H1 (cell line): ENCODE measurements at regions not wholly inside any gene's neighbourhood (a gene's known extent, or its start where the extent isn't known, plus 50 kb on each side); places are given as distances from the start of the nearest gene placed in this dataset.

Experiments
- CHD2 ChIP-seq: IDR thresholded peaks from 2 replicates; pipeline ENCODE4 v1.6.1; 2012; ENCODE audit warnings: low read length, improper control_type of control experiment
- KDM4A ChIP-seq: IDR thresholded peaks from one replicate; pipeline ENCODE4 v1.7.1; 2012; ENCODE audit warnings: low read depth, mild to moderate bottlenecking, moderate library complexity, low read length, inconsistent platforms; ENCODE audit not compliant: severe bottlenecking
- POU5F1 ChIP-seq: IDR thresholded peaks from 2 replicates; pipeline ENCODE4 v1.6.1; 2011; ENCODE audit warnings: low read depth, mild to moderate bottlenecking, low read length, moderate library complexity
- RBBP5 ChIP-seq: IDR thresholded peaks from 2 replicates; pipeline ENCODE4 v1.7.1; 2012; ENCODE audit warnings: low read depth, mild to moderate bottlenecking, inconsistent platforms, low read length, moderate library complexity, borderline replicate concordance

GRCh38 chr16:5427571-5427970, 330.0 kb upstream of the EEF2KMT start (continued):
- no peak for TF ChIP-seq RBBP5
- no peak for TF ChIP-seq CHD2
- TF ChIP-seq KDM4A: no peak
- TF ChIP-seq POU5F1: no peak
